Stimulated activated CD4-positive, alpha-beta T cell treated with anti-CD3 and anti-CD28 coated beads, Interleukin-15, amount 100 ng/mL, for 24 hours (primary cell): ENCODE measurements at regions not wholly inside any gene's neighbourhood (a gene's known extent, or its start where the extent isn't known, plus 50 kb on each side); places are given as distances from the start of the nearest gene placed in this dataset.

Source experiments
- DNase-seq: peaks from one replicate; pipeline ENCODE4 v3.0.0-alpha.2; 2020

DNA sequence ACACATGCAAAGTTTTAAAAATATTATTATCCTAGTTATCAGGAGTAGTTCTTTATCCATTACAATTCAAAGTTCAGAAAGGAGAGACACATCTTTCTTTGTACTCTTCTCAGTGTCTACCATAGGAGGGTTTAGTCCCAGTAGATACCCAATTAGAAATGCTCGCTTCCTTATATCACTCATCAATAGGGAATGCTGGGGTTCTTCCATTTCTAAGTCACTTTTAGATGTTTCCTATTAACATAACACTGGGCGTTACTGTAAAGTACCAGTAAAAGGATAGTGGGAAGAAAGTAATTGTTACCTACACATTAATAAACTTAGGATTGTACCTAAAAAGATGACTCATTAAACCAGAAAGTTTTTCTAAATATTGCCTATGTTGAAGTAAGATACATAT is 348.3 kb upstream of the CDH6 start:
- DNase-seq: no peak

DNA sequence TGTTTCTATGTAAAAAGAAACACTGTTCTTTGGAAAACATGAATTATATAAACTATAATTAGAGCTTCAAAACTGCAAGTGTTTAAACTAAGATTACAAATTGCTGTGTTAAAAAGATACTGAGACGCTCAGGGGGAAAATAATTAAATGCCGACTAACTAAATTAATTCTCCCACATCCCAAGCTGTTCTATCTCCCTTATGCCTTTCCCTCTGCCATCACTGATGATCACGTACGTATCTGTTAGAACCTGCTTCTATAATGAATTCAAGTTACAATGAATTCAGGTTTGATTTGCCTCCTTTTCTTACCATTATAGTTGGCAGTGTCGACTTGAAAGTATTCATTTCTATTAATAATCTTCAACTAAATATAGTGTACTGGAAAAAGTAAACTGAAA is 349.9 kb upstream of the CDH6 start:
- no peak for DNase-seq

DNA sequence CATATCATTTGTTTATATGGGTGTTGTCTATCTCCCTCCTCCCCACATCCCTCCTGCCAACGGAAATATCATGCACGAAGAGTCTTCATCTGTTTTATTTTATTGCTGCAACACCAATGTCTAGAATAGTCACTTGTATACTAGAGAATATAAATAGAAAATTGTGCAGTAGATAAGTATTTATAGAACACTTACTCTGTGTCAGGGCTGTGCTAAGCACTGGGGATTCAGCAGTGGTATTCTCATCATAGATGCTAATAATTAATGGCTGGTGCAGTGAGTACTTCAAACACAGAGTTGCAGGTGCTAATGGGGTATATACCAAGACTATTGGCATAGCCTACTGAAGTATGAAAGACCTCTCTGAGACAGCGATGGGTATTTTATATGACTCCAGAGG is 353.5 kb upstream of the CDH6 start:
- no peak for DNase-seq

DNA sequence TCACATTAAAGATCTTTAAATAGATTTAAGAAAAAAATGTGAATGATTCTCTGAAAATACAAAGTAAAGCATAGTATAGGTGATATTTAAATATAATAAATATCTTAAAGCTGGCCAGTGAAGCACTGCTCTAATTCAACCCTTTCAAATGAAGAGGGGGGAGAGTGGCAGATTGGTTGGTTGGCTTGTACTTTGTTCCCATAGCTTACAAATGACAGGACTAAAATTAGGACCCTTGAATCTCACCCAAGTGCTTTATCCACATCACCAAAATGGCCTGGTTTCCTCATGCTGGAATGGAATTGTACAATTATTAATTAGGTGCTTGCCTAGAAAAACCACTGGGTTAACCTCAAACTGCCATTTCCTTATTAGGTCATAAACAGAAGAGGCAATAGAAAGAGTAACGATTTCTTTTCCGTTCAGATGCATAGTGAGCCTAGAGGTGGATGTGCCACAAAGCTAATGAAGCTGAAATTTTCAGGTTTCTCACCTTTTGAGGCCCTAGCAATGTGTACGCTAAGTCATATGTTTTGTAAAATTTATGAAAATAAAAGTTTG is 354.5 kb upstream of the CDH6 start:
- DNase-seq: no peak

DNA sequence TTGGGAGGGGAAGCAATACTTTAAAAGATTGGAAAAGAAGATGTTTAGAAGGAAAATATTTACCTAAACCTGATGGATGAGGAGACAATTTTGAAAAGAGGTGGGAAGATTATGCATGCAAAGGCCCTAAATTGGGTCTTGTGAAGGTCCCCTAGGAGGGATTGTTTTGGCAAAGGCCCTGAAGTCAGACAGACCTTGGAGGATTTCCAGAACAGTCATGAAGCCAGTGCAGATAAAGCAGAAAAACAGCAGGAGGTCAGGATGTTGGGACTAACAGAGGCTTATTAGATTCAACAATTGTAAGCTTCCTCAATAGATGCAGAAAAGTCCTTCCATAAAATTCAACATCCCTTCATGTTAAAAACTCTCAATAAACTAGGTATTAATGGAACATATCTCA is 361.0 kb upstream of the CDH6 start:
- DNase-seq: no peak

DNA sequence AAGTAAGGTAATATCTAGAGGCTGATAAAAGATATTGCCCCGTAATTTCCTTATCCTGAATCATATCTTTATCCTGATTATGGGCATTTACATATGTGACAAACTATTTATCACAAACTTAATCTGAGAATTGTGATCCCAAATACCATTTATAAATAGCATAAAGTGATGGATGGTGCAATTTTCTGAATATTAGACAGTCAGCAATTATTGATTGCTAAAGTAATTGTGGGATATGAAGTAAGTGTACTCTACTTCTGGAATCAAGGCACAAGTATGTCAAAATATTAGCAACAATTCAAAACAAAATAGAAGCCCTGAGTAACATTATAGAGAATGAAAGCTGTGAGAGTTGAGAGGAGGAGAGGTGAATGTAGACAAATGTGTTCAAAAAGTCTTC is 361.9 kb upstream of the CDH6 start:
- no peak for DNase-seq

DNA sequence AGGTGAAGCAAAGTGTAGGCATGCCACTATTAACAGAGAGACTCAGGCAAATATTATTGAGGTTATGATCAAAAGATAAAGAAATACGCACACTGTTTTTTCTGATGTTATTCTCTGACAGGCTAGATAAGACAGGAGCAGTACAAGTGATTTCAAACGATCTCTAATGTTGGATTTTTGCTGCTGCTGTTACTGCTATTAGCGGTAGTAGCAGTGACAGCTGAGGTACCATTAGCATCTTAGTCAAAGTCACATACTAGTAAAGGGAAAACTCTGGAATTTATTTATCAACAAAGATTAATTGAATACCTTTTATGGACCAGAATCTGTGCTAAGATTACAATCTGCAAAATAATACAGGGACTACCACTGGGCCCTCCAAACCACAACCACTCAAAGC is 362.4 kb upstream of the CDH6 start:
- DNase-seq: no peak

DNA sequence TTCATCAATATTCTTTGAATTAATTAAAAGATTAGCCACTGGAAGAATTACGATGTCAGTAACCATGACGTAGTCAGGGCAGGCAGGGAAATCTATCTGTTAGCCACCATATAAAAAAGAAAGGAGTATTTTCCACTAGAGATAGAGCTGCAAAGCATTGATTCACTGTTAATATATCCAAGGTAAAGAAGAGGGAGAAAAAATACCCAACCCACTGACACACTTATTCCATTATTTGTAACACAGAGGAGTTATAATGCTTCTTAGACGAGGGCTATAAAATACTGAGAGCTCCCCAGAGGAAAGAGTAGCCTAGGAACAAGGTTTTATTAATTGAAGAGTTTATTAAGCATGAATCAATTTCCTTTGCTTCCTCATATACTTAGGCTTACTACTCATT is 382.2 kb upstream of the CDH6 start:
- no peak for DNase-seq

DNA sequence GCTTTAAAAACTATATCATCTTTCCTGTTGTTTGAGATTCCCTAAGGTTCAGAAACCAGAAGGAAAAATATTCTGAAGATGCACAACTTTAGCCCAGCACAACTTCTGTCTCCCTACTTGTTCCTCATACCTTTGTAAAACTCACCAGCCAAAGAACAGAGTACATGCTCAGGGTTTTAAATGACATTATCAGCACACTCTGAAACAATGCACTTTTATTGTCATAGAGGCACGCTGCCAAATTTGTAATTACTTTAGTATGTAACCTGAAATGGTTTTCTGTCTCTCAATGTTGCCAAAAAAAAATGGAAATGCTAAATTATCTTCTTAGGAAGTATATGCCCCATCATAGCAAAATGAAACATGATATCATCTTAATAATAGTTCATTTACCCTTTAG is 383.6 kb upstream of the CDH6 start:
- no peak for DNase-seq

DNA sequence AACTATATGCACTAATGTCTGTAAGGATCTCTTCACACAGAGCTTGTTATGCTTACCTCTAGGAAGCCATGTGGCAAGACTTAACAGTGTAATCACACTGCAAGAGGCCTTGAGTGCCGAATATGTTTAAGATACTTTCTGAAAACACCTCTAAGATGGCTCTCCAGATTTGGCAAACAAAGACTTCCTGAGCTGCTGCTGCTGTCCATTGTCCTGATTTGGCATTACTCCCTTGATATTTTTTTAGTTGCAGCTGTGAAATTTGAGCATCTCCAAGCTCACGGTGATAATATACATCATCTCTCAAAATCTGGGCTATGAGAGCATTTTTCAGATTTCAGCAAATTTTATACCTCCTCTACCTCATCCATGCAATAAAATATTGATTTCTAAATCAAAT is 384.5 kb upstream of the CDH6 start:
- DNase-seq: no peak

DNA sequence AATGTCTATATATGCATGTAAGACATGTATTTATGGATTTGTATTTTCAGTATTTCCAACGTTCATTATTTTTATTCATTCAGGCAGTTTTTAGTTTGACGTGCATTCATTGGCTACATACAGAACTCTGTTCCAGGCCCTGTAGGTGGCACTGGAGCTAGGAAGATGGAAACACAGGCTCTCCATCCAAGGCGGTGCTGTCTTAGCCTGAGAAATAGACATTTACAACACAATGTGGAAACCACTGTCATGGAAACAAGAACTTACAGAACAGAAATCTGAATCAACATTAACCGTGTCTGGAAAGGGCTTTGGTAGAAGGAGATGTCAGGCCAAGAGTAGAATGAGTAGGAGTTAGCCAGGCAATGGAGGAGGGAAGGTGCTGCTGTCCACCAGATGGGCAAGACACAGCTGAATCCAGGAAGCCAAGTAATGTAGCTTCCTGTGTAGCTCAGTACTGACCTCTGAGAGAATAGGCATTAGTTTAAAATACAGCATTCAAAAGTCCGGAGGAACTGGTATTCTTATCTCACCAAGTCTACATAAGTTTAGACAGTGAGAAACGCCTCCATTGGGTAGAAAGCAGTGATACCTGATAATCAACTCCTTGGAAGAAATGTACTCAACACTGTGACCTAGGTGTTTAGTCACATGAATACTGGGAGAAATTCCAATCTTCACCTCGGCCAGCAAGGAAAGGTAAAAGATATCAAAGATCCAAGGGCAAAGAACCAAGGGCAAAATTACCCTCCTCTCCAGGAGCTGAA is 388.6 kb upstream of the CDH6 start:
- no peak for DNase-seq

DNA sequence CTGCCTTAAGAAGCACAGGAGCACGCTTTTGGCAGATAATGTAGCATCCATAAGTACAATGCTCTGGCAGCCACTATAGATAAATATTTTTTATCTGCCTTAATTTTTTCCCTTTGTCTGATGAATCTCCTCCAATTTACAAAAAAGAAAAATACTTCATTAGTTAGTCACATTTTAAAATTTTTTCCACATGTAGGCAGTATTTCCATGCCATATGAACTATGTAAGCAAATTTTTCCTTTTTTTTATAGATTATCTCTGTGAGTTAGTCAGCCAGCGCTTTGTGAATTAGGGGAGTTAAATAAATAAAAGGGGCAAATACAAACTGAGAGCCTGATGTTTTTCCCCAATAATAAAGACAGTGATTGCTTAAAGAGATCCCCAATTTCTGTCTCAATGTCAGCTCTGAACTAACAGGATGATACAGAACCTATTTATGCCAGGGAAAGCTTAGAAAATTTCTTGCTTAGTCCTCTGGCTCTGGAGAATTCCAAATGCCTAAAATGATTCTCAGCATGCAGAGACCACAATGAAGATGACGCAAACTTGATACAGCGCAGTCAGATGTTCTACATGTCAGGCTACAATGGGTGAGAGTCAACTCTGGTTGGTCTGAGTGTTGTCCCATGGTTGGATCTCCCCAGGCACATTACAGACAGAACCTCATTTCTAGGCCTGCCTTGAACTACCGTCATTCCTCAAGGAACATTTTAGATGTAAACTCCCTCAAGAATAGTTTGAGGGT is 390.4 kb upstream of the CDH6 start:
- no peak for DNase-seq

DNA sequence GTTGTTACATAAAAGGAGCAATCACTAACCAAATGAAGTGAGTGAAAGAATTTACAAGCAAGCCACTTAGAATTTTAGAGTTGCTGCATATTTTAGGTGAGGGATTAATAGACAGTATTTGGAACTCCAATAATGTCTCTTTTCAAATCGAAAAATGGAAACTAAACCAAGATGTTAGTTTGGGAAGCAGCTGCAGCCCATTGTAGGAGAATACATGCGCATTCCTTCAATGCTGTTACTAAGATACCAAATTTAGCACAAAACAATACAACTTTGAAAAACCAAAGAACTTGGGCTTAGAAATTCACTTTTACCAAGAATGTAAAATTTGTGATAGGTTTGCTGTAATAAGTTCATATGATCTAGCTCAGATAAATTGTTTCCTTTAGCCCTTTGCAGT is 411.8 kb upstream of the CDH6 start:
- DNase-seq: no peak

DNA sequence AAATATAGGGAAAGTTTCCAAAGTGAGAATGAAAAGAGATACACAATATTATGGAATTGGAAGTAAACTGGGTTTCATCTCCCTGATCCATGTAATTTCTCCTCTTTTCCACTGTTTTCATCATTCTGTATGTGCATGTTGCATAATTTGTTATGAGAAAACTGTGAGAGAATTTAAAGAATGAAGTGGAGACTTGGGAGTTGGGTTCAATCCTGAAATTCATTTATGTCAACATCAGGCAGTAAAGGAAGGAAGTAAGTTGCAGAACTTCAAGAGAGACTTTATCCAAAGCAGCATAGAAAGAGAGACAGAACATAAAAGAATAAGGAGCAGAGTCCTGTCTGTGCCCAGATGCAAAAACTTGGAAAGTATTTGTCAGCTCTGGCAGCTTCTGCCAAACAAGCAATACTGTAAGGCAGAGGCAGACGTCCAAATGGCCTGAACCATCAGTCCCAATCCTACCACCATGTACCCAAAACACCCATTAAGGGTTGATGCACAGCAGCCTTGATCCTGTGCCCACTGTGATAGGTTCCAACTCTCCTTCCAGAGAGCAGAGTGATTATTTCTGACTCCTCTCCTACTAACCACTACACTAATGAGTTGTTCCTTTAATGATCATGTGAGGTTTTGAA is 425.3 kb upstream of the CDH6 start:
- DNase-seq: no peak

DNA sequence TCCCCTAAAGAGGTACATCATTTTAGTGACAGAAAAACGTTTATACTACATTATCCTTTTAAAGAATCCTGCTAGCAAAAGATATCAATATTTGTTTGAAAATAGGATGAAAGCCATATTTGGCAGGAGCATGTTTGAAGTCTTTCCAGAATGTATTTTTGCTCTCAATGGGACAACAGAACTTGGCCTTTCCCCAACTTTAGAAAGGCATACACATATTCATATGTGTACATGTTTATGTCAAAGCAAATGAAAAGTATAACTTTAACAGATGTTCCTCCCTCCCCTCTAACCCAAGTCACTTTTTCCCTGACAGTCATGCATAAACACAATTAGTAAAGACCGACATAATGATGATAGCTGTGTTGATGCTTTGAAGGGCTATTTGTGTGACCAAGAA is 427.8 kb upstream of the CDH6 start:
- no peak for DNase-seq

DNA sequence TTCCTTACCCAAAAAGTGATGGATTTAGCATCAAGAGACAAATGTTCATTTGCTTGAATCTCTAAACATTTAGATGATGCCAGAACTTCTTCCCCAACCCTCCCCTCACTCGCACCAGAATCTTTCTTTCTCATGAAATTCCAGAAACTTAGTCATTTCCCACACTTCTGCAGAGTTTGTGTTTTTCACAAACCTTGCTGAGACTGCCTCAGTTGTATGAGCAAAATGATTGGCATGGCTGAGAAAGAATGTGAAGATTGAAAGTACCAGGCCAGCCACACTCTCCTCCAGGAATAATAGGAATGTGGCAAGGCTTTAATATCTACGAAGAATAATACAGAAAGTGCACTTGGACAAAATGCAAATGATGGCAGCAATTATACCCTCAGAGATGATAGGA is 428.3 kb upstream of the CDH6 start:
- no peak for DNase-seq

DNA sequence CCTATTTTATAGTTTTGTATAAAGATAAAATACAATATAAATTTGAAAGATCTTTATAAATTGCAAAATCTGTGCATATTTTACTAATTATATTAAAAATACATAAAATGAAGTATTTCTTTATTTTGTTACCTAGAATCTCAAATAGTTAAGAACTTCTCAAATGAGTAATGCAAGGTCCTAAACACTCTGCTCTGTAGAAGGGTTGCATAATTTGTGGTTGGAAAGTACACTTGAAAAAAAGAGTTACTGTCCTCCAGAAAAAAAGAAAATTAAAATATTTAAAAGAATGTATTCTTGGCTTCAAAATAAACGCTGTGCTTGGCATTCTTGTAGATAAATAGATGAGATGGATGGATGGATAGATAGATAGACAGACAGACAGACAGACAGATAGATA is 428.8 kb upstream of the CDH6 start:
- no peak for DNase-seq

DNA sequence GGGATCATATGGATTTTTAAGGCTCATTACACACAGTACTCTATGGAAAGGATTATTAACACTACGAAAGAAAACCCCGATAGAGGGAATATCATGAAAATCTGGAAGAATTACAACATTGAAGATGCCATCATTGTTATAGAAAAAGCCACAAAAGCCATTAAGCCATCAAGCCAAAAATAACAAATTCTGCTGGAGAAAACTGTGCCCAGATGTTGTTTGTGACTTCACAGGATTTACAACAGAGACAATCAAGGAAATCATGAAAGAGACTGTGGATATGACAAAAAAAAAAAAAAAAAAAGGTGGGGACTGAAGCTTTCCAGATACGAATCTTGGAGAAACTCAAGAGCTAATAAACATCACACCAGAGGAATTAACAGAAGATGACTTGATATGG is 433.8 kb upstream of the CDH6 start:
- DNase-seq: no peak

DNA sequence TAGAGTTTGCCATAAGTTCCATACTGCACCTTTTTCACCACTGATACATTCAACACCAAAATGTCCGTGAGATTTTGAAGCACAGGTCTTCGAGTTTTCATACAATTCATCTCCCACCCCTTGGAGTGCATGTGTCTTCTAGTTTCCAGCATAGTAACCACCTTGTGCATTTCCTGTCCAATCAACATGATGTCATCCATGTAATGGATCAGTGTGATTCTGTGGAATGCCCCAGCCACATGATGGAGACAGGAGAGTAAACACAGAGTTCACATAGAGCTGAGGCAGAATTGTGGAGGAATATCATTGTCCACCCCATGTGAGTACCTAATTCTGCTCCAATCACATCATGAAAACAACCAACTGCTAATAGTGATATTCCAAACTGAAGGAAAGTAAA is 441.5 kb upstream of the CDH6 start:
- DNase-seq: no peak

DNA sequence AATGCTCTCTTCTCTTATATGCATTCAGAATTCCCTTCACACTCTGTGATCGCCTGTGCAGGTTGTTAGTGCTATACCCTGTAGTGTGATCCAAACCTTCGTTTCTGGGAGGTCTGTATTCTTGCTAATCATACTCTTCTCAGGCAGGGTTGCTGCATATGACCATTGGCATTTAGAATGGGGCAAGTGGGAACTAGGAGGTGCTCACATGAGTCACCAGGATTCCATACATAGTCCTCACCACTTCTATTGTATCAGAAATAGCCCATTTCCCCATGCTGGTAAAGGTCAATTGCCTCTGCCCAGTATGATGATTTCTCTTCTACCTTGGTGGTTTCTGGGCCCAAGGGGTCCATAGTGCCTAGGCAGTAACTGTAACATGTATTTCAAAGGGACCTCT is 443.5 kb upstream of the CDH6 start:
- no peak for DNase-seq

DNA sequence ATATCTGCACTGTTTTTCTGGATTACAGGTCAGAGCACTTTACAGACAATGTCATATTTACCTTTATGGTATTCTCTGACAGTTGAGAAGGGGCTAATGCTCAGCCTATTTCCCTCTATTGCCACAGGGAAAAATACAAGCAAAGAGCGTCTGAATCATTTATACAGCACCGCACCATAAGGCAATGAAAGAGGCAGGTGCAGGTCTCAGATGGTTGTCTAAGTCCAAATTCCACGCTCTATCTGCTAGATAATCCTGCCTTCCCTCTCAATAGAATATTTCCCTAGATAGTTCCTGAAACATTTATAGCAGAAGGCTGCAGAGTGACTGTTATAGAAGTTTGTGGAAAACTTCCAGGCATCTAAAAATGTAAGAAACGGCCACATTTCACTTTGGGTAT is 446.1 kb upstream of the CDH6 start:
- no peak for DNase-seq

DNA sequence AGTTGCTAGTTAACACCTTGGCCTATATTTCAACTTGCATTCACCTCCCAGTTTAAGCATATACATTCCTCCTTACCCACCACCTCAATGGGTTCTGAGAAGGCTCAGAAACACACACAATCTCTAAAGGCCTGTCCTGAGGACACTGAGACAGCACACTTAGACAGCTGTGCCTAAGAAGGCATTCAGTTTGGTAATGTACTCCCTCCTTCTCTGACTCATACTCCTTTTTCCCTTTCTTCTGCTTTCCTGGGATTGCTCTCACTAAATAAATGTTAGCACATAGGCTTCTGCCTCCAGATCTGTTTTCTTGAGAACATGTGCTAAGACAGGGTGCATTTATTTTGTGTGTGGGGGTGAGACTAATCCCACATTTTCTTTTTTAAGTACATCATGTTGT is 456.8 kb upstream of the CDH6 start:
- DNase-seq: no peak

DNA sequence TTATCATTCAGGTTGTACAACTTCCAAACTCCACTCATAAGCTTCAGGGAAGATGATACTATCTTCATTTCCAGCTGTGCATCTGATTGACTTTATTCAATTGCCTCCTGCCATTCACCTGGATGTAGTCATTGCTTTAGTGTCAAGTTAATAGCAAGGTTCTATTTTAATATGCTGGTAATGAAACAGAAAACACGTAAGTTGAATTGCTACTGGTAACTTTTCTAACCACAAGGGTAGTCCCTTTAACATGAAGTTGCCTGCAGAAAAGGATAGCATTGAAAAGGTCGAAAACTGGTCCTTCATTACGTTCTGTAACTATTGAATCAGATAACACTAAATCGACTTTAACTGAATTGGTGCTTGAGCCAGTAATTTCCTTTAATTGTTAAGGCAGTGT is 459.4 kb upstream of the CDH6 start:
- DNase-seq: no peak

DNA sequence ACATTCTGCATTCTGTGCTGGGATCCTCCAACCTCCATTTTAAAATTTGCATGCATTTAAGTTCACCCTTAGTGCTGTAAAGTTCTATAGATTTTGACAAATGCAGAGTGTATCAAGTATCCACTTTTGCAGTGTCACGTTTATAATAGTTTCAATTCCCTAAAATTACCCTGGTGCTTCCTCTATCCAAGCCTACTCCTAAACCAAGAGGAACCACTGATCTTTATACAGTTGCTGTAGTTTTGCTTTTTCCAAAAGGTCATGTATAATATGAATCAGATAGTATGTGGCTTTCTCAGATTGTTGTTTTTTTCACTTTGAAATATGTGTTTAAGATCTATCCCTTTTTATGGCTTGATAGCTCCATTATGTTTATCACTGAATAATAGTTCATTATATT is 468.4 kb upstream of the CDH6 start:
- no peak for DNase-seq
